ENCODE measurements at regions not wholly inside any gene's neighbourhood (a gene's known extent, or its start where the extent isn't known, plus 50 kb on each side); places are given as distances from the start of the nearest gene placed in this dataset.

DNA sequence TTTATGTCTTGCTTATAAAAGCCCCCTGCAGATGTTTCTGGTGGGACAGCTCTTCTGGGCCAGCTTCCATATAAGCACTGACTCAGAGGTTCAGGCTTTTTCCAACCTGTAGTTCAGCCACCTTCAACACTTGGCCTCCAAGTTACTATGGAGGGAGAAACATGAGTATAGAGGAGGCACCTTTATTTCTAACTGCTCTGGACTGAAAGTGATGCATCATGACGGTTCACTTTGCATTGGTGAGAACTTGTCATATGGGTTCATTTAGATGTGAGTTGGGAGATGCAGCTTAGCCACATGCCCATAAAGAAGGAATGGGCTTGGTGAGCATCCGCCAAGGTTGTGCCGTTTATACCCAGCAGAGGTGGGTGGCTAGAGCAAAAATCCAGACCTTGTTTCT lies 58.8 kb upstream of the CFAP161 start:
- TF ChIP-seq, protein P1, sequence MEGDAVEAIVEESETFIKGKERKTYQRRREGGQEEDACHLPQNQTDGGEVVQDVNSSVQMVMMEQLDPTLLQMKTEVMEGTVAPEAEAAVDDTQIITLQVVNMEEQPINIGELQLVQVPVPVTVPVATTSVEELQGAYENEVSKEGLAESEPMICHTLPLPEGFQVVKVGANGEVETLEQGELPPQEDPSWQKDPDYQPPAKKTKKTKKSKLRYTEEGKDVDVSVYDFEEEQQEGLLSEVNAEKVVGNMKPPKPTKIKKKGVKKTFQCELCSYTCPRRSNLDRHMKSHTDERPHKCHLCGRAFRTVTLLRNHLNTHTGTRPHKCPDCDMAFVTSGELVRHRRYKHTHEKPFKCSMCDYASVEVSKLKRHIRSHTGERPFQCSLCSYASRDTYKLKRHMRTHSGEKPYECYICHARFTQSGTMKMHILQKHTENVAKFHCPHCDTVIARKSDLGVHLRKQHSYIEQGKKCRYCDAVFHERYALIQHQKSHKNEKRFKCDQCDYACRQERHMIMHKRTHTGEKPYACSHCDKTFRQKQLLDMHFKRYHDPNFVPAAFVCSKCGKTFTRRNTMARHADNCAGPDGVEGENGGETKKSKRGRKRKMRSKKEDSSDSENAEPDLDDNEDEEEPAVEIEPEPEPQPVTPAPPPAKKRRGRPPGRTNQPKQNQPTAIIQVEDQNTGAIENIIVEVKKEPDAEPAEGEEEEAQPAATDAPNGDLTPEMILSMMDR (tag by site-specific recombination; IDR thresholded peaks at IDR 0.05): no peak
- TF ChIP-seq ZNF677 (tag by site-specific recombination; IDR thresholded peaks at IDR 0.05): no peak
- TF ChIP-seq, protein P2, sequence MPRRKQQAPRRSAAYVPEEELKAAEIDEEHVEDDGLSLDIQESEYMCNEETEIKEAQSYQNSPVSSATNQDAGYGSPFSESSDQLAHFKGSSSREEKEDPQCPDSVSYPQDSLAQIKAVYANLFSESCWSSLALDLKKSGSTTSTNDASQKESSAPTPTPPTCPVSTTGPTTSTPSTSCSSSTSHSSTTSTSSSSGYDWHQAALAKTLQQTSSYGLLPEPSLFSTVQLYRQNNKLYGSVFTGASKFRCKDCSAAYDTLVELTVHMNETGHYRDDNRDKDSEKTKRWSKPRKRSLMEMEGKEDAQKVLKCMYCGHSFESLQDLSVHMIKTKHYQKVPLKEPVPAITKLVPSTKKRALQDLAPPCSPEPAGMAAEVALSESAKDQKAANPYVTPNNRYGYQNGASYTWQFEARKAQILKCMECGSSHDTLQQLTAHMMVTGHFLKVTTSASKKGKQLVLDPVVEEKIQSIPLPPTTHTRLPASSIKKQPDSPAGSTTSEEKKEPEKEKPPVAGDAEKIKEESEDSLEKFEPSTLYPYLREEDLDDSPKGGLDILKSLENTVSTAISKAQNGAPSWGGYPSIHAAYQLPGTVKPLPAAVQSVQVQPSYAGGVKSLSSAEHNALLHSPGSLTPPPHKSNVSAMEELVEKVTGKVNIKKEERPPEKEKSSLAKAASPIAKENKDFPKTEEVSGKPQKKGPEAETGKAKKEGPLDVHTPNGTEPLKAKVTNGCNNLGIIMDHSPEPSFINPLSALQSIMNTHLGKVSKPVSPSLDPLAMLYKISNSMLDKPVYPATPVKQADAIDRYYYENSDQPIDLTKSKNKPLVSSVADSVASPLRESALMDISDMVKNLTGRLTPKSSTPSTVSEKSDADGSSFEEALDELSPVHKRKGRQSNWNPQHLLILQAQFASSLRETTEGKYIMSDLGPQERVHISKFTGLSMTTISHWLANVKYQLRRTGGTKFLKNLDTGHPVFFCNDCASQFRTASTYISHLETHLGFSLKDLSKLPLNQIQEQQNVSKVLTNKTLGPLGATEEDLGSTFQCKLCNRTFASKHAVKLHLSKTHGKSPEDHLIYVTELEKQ (tag by site-specific recombination; IDR thresholded peaks at IDR 0.05; ENCODE audit: borderline replicate concordance): no peak
- no peak for TF ChIP-seq BCL11A (tag by site-specific recombination; IDR thresholded peaks at IDR 0.05; ENCODE audit: low read depth)
- no peak for TF ChIP-seq ZNF670 (tag by site-specific recombination; IDR thresholded peaks at IDR 0.05; ENCODE audit: low read depth)
- TF ChIP-seq ZNF114 (tag by site-specific recombination; IDR thresholded peaks at IDR 0.05): no peak
- TF ChIP-seq ZNF501 (tag by site-specific recombination; IDR thresholded peaks at IDR 0.05): no peak
- TF ChIP-seq, protein P3, sequence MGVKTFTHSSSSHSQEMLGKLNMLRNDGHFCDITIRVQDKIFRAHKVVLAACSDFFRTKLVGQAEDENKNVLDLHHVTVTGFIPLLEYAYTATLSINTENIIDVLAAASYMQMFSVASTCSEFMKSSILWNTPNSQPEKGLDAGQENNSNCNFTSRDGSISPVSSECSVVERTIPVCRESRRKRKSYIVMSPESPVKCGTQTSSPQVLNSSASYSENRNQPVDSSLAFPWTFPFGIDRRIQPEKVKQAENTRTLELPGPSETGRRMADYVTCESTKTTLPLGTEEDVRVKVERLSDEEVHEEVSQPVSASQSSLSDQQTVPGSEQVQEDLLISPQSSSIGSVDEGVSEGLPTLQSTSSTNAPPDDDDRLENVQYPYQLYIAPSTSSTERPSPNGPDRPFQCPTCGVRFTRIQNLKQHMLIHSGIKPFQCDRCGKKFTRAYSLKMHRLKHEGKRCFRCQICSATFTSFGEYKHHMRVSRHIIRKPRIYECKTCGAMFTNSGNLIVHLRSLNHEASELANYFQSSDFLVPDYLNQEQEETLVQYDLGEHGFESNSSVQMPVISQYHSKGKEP (tag by site-specific recombination; IDR thresholded peaks at IDR 0.05): no peak
- TF ChIP-seq ZNF138 (tag by site-specific recombination; IDR thresholded peaks at IDR 0.05; ENCODE audit: borderline replicate concordance): no peak

Data from HEK293 (cell line).